Progenitor cell of endocrine pancreas (in vitro differentiated cells): ENCODE measurements at regions not wholly inside any gene's neighbourhood (a gene's known extent, or its start where the extent isn't known, plus 50 kb on each side); places are given as distances from the start of the nearest gene placed in this dataset.

ENCODE experiments used
- DNase-seq: peaks from one replicate; pipeline ENCODE4 v3.0.0; 2021; ENCODE audit warnings: low spot score; ENCODE audit not compliant: unreplicated experiment
- H3K27ac Mint-ChIP-seq: 2 replicates; pipeline ENCODE4 v1.8.0; 2021; ENCODE audit warnings: mild to moderate bottlenecking, moderate library complexity, mixed read lengths
- H3K27me3 Mint-ChIP-seq: 2 replicates; pipeline ENCODE4 v1.8.0; 2021; ENCODE audit warnings: mixed read lengths
- H3K36me3 Mint-ChIP-seq: 2 replicates; pipeline ENCODE4 v1.8.0; 2022; ENCODE audit warnings: mixed read lengths; ENCODE audit not compliant: insufficient read depth
- H3K4me1 Mint-ChIP-seq: 2 replicates; pipeline ENCODE4 v1.8.0; 2021; ENCODE audit warnings: low read depth, mixed read lengths
- H3K4me3 Mint-ChIP-seq: 2 replicates; pipeline ENCODE4 v1.8.0; 2021; ENCODE audit warnings: low read depth, mild to moderate bottlenecking, moderate library complexity, mixed read lengths
- H3K9me3 Mint-ChIP-seq: 2 replicates; pipeline ENCODE4 v1.8.0; 2021; ENCODE audit warnings: low read depth, mixed read lengths
- CTCF ChIP-seq: fragments of 200-600 bp; sonication (generic); IDR thresholded peaks from one replicate; pipeline ENCODE4 v1.5.0; 2021; ENCODE audit warnings: antibody characterized with exemption, mild to moderate bottlenecking; ENCODE audit not compliant: unreplicated experiment

GRCh38 chr4:114365591-114365990, 233.0 kb upstream of the UGT8 start:
- no peaks in the 10 kb centered on the region for H3K36me3 Mint-ChIP-seq
- TF ChIP-seq CTCF = no peak
- H3K4me1 Mint-ChIP-seq = no peaks in the 10 kb centered on the region
- no peaks in the 10 kb centered on the region for H3K9me3 Mint-ChIP-seq
- no peaks in the 10 kb centered on the region for H3K27me3 Mint-ChIP-seq
- no peak for DNase-seq
- H3K4me3 Mint-ChIP-seq = no peak overlapping the region
- H3K27ac Mint-ChIP-seq = no peak overlapping the region

GRCh38 chr4:114366368-114366767, 232.2 kb upstream of the UGT8 start:
- H3K4me3 Mint-ChIP-seq = no peak overlapping the region
- H3K36me3 Mint-ChIP-seq = no peaks in the 10 kb centered on the region
- no peak for DNase-seq
- no peak overlapping the region for H3K27ac Mint-ChIP-seq
- no peaks in the 10 kb centered on the region for H3K27me3 Mint-ChIP-seq
- TF ChIP-seq CTCF = no peak
- no peaks in the 10 kb centered on the region for H3K4me1 Mint-ChIP-seq
- H3K9me3 Mint-ChIP-seq = no peaks in the 10 kb centered on the region

DNA sequence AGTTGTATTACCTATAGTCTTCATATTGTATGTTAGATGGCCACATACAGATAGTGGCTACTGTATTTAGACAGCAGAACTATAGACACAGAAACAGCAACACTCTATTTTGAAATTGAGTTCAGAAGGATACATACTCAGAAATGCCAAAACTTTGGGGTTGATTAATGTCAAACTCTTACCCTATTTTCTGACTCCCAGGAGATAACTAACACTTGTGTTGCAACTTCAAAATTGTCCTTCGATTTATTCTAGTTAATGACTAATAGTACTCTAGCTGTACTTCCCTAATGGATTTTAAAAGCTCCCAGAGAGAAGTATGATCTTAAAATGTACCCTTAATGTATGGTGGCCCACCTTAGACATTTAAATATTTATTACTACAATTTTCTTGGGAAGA, 229.9 kb upstream of the UGT8 start:
- Mint-ChIP-seq H3K27ac (no peak overlapping the region), H3K9me3 (no peaks in the 10 kb centered on the region), H3K36me3 (no peaks in the 10 kb centered on the region), H3K4me3 (no peak overlapping the region), H3K27me3 (no peaks in the 10 kb centered on the region), H3K4me1 (no peaks in the 10 kb centered on the region)
- DNase-seq = no peak
- TF ChIP-seq CTCF = no peak

DNA sequence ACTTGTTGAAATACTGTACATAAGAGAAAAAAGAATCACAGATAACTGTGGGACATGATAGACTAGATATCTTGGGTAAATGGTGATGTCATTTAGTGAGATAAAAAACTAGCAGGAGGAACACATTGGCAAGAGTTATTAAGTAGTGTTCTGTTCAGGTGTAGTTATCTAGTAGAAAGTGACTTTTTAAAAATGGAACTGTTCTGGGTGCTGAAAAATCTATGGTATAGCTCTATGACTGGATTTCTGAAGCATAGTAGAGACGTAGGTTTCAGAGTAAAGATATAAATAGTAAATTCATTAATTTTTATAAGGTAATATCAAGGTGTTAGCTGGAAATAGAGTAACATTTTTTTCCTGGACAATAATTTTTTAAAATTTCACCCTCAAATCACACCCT, 225.1 kb upstream of the UGT8 start:
- Mint-ChIP-seq H3K27me3 (no peaks in the 10 kb centered on the region), H3K27ac (no peak overlapping the region), H3K4me1 (no peaks in the 10 kb centered on the region), H3K36me3 (no peaks in the 10 kb centered on the region), H3K9me3 (no peaks in the 10 kb centered on the region), H3K4me3 (no peak overlapping the region)
- DNase-seq = no peak
- TF ChIP-seq CTCF = no peak

DNA sequence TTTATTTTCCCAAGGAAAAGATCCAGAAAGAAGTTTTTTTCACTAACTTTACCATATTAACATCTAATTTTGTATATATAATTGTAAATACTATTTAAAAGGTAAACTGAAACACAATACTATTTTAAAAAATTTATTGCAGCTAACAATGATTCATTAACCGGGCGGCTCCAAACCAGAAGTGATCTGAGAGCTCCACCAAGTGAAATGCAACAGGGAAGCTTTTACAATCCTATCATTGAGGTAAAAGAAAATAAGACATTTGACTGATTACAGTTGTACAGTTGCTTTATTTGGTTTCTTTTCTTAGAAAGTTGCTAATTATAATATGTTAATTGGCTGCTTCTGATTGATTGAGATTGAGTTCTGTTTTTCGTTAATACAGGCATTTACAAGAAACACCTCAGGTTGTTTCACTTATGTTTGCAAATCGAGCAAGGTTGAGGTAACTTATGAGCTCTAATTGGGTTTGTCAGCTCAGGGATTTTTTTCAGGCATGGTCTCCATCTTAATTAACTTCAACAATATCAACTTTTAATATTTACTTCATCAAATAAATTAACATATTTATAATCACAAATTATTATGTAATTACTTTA, 220.2 kb upstream of the UGT8 start:
- DNase-seq = no peak
- Mint-ChIP-seq H3K27me3 (peaks cover 4% of the 10 kb centered on the region), H3K4me3 (no peak overlapping the region), H3K27ac (no peak overlapping the region), H3K9me3 (no peaks in the 10 kb centered on the region), H3K36me3 (no peaks in the 10 kb centered on the region), H3K4me1 (no peaks in the 10 kb centered on the region)
- peak; percentile 38 for TF ChIP-seq CTCF
